Adrenal gland (tissue), 5 donors: ENCODE measurements at regions not wholly inside any gene's neighbourhood (a gene's known extent, or its start where the extent isn't known, plus 50 kb on each side); places are given as distances from the start of the nearest gene placed in this dataset.
"Not testable (repeated sequence)": the region's sequence is repeated elsewhere in the genome, so short reads cannot be mapped to it uniquely, and the experiment has no call there.

Source experiments
- POLR2A ChIP-seq, 2 donors: fragments of 450-650 bp; IDR thresholded peaks; one replicate each; pipeline ENCODE4 v1.6.1; 2017; ENCODE audit warnings: antibody characterized with exemption in 2 of 2, mild to moderate bottlenecking in 2 of 2, moderate library complexity in 1 of 2
- TF ChIP-seq, protein P1 (sequence below), 6 experiments: fragments of 450-650 bp in 4 of 6; fragments of 200-600 bp in 2 of 6; sonication (generic) in 1 of 6; IDR thresholded peaks; 1 replicate in 5 of 6; 2 replicates in 1 of 6; pipeline versions ENCODE4 v1.5.1 to v1.8.0; 2016 to 2021; ENCODE audit warnings: antibody characterized with exemption in 6 of 6, mild to moderate bottlenecking in 2 of 6, moderate library complexity in 1 of 6
- donor health status: DM: no; HTN: no; CAD: no.

DNA sequence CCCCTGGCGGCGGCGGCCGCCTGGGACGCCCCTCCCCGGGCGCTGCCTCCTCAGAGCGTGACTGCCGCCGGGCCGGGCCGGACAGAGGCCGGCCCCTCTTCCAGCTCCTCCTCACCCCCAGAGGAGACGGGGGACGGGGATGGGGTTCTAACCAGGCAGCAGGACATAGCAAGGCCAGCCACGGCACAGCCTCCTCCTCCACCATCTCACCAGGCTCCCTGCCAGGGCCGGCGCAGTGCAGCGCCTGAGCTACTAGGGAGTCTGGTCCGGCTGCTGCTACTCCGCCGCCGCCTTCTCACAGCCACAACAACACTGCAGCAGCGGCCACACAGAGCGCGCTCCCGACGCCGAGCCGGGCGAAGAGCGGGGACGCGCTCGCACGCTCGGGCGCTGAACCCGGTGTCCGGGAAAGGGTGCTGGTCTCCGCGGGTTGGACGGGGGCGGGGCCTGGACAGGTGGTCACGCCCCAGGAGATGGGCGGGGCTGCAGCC lies 112.3 kb downstream of the POTEC start:
- TF ChIP-seq POLR2A (IDR thresholded peaks at IDR 0.05), result not testable (repeated sequence)
- TF ChIP-seq, protein P1, sequence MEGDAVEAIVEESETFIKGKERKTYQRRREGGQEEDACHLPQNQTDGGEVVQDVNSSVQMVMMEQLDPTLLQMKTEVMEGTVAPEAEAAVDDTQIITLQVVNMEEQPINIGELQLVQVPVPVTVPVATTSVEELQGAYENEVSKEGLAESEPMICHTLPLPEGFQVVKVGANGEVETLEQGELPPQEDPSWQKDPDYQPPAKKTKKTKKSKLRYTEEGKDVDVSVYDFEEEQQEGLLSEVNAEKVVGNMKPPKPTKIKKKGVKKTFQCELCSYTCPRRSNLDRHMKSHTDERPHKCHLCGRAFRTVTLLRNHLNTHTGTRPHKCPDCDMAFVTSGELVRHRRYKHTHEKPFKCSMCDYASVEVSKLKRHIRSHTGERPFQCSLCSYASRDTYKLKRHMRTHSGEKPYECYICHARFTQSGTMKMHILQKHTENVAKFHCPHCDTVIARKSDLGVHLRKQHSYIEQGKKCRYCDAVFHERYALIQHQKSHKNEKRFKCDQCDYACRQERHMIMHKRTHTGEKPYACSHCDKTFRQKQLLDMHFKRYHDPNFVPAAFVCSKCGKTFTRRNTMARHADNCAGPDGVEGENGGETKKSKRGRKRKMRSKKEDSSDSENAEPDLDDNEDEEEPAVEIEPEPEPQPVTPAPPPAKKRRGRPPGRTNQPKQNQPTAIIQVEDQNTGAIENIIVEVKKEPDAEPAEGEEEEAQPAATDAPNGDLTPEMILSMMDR (IDR thresholded peaks at IDR 0.05), result not testable (repeated sequence)
